ENCODE measurements at regions not wholly inside any gene's neighbourhood (a gene's known extent, or its start where the extent isn't known, plus 50 kb on each side); places are given as distances from the start of the nearest gene placed in this dataset.

DNA sequence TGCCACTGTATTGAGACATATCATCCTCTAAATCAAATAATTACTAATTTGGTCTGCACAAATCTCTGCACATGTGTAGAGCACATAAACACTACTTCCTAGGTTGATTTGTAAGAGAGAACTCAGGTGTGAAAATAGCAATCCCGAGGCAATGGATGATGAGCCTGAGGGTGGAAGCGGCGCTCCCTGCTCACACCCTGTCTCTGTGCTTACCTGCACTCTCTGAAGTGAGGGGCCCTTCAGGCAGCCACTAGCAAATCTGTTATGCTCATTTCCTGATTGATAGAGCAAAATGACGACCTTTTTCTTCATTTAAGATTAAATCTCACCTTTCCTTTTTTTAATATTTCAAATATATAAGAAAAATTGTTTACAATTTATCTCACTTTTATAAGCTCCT lies 1995.7 kb upstream of the AGA start:
- CTCF ChIA-PET: no interaction called here
- H3K36me3 ChIP-seq (ENCODE audit: insufficient read depth, low read length, poor library complexity, severe bottlenecking): no peaks in the 10 kb centered on the region
- H3K27me3 ChIP-seq (replicated peaks; ENCODE audit: insufficient read depth, low read depth, low read length, poor library complexity): no peaks in the 10 kb centered on the region
- no peak overlapping the region for H3K27ac ChIP-seq (ENCODE audit: low read depth, low read length, poor library complexity, severe bottlenecking)
- no peak overlapping the region for H3K4me3 ChIP-seq (ENCODE audit: low read depth, low read length, poor library complexity, severe bottlenecking)
- no peaks in the 10 kb centered on the region for H3K4me1 ChIP-seq (ENCODE audit: insufficient read depth, low read length, poor library complexity, severe bottlenecking)
- TF ChIP-seq, protein P1, sequence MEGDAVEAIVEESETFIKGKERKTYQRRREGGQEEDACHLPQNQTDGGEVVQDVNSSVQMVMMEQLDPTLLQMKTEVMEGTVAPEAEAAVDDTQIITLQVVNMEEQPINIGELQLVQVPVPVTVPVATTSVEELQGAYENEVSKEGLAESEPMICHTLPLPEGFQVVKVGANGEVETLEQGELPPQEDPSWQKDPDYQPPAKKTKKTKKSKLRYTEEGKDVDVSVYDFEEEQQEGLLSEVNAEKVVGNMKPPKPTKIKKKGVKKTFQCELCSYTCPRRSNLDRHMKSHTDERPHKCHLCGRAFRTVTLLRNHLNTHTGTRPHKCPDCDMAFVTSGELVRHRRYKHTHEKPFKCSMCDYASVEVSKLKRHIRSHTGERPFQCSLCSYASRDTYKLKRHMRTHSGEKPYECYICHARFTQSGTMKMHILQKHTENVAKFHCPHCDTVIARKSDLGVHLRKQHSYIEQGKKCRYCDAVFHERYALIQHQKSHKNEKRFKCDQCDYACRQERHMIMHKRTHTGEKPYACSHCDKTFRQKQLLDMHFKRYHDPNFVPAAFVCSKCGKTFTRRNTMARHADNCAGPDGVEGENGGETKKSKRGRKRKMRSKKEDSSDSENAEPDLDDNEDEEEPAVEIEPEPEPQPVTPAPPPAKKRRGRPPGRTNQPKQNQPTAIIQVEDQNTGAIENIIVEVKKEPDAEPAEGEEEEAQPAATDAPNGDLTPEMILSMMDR (conservative IDR thresholded peaks at IDR 0.05; ENCODE audit: low read depth, low read length): no peak
- TF ChIP-seq EZH2 (IDR thresholded peaks at IDR 0.05; ENCODE audit: borderline replicate concordance, low read depth, low read length, poor library complexity, severe bottlenecking): no peak
- POLR2A ChIA-PET (ENCODE audit: low non-redundant PET): interaction anchor here (0.6 kb wide), 2 partner anchors 28 to 234 kb away, joined by 3 read pairs; no protein-coding TSS in a partner anchor
- H3K9me3 ChIP-seq (ENCODE audit: low read depth, low read length, poor library complexity, severe bottlenecking): peaks cover 4% of the 10 kb centered on the region
- no peak for DNase-seq (ENCODE audit: low spot score)
- intact Hi-C loops (cut with micrococcal nuclease; ENCODE audit: unreplicated experiment): no loop called here
- BruUV-seq (replicated peaks): no TSS peak

DNA sequence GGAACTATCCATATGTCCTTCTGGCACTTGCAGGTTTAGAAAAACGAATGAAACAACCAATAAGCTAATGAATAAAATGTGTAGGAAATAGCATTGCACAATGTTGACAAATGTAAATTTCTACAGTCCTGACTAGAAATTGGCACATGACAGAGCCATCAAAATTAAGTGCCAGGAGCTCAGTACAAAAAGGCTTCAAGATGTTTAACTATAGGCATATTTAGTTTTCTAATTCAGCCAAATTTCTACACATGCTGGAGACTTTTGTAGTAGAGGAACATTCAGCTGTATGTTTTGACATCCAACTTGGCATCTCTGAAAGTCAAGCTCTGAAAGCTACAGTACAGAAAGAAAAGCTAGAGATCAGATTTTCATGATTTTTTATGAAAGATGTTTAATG lies 1999.4 kb upstream of the AGA start:
- no peak for DNase-seq (ENCODE audit: low spot score)
- CTCF ChIA-PET: no interaction called here
- Histone ChIP-seq H3K4me3 (ENCODE audit: low read depth, low read length, poor library complexity, severe bottlenecking) (no peak overlapping the region), H3K9me3 (ENCODE audit: low read depth, low read length, poor library complexity, severe bottlenecking) (peaks cover 4% of the 10 kb centered on the region), H3K27ac (ENCODE audit: low read depth, low read length, poor library complexity, severe bottlenecking) (no peak overlapping the region), H3K36me3 (ENCODE audit: insufficient read depth, low read length, poor library complexity, severe bottlenecking) (no peaks in the 10 kb centered on the region), H3K4me1 (ENCODE audit: insufficient read depth, low read length, poor library complexity, severe bottlenecking) (no peaks in the 10 kb centered on the region), H3K27me3 (replicated peaks; ENCODE audit: insufficient read depth, low read depth, low read length, poor library complexity) (no peaks in the 10 kb centered on the region)
- BruUV-seq (replicated peaks): no TSS peak
- intact Hi-C loops (cut with micrococcal nuclease; ENCODE audit: unreplicated experiment): no loop called here
- TF ChIP-seq, protein P1 (conservative IDR thresholded peaks at IDR 0.05; ENCODE audit: low read depth, low read length): no peak
- TF ChIP-seq EZH2 (IDR thresholded peaks at IDR 0.05; ENCODE audit: borderline replicate concordance, low read depth, low read length, poor library complexity, severe bottlenecking): no peak
- POLR2A ChIA-PET (ENCODE audit: low non-redundant PET): no interaction called here

DNA sequence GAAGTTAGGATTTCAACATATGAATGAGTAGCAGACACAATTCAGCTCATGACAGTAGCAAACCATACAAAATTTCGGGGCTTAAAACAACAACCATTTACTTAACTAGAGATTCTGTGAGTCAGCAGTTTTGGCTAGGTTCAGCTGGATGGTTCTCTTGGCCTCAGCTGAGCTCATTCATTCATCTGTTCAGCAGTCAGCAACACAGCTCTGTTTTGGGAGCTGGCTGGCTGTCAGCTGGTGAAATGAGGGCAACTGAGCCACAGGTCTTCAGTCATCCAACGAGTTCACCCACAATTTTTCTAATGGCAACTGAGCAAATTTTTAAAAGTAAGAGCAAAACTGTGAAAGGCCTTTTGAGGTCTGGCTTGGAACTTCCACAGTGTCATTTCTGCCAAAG lies 2005.1 kb upstream of the AGA start:
- Histone ChIP-seq H3K27me3 (replicated peaks; ENCODE audit: insufficient read depth, low read depth, low read length, poor library complexity) (no peaks in the 10 kb centered on the region), H3K4me3 (ENCODE audit: low read depth, low read length, poor library complexity, severe bottlenecking) (no peak overlapping the region), H3K36me3 (ENCODE audit: insufficient read depth, low read length, poor library complexity, severe bottlenecking) (no peaks in the 10 kb centered on the region), H3K4me1 (ENCODE audit: insufficient read depth, low read length, poor library complexity, severe bottlenecking) (no peaks in the 10 kb centered on the region), H3K27ac (ENCODE audit: low read depth, low read length, poor library complexity, severe bottlenecking) (no peak overlapping the region), H3K9me3 (ENCODE audit: low read depth, low read length, poor library complexity, severe bottlenecking) (no peaks in the 10 kb centered on the region)
- POLR2A ChIA-PET (ENCODE audit: low non-redundant PET): no interaction called here
- CTCF ChIA-PET: no interaction called here
- TF ChIP-seq, protein P1 (conservative IDR thresholded peaks at IDR 0.05; ENCODE audit: low read depth, low read length): no peak
- TF ChIP-seq EZH2 (IDR thresholded peaks at IDR 0.05; ENCODE audit: borderline replicate concordance, low read depth, low read length, poor library complexity, severe bottlenecking): no peak
- no peak for DNase-seq (ENCODE audit: low spot score)
- BruUV-seq (replicated peaks): no TSS peak
- intact Hi-C loops (cut with micrococcal nuclease; ENCODE audit: unreplicated experiment): no loop called here
